ENCODE measurements at regions not wholly inside any gene's neighbourhood (a gene's known extent, or its start where the extent isn't known, plus 50 kb on each side); places are given as distances from the start of the nearest gene placed in this dataset.

DNA sequence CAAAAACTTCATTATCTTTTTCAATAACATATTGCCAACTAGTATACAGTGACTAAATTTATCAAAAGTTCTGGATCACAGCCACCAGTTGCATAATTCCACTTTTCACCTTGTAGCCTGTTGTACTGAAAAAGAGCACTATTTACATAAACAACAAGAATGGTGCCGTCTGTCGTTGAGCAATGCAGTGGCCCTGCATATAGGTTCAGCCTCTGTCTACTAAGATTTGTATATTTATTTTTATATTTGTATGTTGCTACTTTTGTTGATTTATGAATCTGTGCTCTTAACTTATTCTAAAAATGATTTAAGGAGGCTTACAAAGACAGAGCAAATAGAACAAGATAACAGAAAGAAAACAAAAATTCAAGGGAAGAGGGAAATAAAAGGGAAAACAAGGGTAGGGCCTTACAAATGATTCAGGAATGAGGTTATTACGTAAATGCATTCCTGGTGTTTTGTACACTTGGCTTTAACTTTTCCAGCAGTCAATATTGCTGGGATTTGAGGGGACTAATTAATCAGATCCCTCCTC, 257.6 kb upstream of the STT3B start:
- no peak overlapping the region for H3K4me3 ChIP-seq (ENCODE audit: low read depth, low read length)
- TF ChIP-seq, protein P1, sequence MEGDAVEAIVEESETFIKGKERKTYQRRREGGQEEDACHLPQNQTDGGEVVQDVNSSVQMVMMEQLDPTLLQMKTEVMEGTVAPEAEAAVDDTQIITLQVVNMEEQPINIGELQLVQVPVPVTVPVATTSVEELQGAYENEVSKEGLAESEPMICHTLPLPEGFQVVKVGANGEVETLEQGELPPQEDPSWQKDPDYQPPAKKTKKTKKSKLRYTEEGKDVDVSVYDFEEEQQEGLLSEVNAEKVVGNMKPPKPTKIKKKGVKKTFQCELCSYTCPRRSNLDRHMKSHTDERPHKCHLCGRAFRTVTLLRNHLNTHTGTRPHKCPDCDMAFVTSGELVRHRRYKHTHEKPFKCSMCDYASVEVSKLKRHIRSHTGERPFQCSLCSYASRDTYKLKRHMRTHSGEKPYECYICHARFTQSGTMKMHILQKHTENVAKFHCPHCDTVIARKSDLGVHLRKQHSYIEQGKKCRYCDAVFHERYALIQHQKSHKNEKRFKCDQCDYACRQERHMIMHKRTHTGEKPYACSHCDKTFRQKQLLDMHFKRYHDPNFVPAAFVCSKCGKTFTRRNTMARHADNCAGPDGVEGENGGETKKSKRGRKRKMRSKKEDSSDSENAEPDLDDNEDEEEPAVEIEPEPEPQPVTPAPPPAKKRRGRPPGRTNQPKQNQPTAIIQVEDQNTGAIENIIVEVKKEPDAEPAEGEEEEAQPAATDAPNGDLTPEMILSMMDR (IDR thresholded peaks at IDR 0.05; ENCODE audit: low read depth, low read length, missing control alignments), result no peak
- DNase-seq (ENCODE audit: low read depth), result no peak

GRCh38 chr3:31275583-31275982, 257.1 kb upstream of the STT3B start:
- no peak overlapping the region for H3K4me3 ChIP-seq (ENCODE audit: low read depth, low read length)
- no peak for DNase-seq (ENCODE audit: low read depth)

DNA sequence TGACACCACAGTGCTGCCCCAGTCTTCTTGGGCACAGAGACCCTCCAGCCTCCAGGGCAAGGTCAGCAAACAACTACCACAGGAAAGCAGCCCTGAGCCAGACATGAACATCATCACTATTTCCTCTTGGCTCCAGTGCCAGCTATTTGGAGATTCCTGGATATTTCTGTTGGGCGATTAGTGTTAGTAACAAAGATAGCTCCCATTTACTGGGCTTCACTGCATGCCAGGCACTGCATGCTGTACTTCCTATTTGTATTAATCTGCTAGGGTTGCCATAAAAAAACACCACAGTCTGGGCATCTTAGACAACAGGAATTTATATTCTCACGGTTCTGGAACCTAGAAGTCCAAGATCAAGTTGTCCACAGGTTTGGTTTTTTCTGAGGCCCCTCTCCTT, 255.1 kb upstream of the STT3B start:
- no peak overlapping the region for H3K4me3 ChIP-seq (ENCODE audit: low read depth, low read length)
- no peak for DNase-seq (ENCODE audit: low read depth)
- TF ChIP-seq, protein P1 (IDR thresholded peaks at IDR 0.05; ENCODE audit: low read depth, low read length, missing control alignments), result no peak

More at GRCh38 chr3:31275583-31275982, 257.1 kb upstream of the STT3B start:
- TF ChIP-seq, protein P1 (IDR thresholded peaks at IDR 0.05; ENCODE audit: low read depth, low read length, missing control alignments), result no peak

GRCh38 chr3:31278532-31278931, 254.2 kb upstream of the STT3B start:
- DNase-seq (ENCODE audit: low read depth), result no peak
- no peak overlapping the region for H3K4me3 ChIP-seq (ENCODE audit: low read depth, low read length)
- TF ChIP-seq, protein P1 (IDR thresholded peaks at IDR 0.05; ENCODE audit: low read depth, low read length, missing control alignments), result no peak

DNA sequence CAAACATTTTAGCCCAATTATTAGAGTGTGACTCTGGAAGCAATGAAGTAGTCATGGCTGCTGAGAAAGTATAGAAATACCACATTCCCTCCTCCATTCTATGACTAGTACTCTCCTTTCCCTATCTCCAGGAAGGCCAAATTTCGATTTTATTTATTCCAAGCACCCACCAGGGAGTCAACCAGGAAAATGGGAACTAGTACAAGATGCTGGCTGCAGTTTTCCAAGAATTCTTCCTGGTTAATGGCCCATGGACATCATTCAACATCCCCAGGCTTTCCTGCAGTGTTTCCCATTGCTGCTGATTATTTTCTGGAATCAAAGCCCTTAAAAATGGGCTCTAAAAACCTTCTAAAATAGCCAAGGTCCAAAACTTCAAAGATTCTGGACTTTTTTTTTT, 247.9 kb upstream of the STT3B start:
- TF ChIP-seq, protein P1 (IDR thresholded peaks at IDR 0.05; ENCODE audit: low read depth, low read length, missing control alignments), result no peak
- no peak for DNase-seq (ENCODE audit: low read depth)
- no peak overlapping the region for H3K4me3 ChIP-seq (ENCODE audit: low read depth, low read length)

DNA sequence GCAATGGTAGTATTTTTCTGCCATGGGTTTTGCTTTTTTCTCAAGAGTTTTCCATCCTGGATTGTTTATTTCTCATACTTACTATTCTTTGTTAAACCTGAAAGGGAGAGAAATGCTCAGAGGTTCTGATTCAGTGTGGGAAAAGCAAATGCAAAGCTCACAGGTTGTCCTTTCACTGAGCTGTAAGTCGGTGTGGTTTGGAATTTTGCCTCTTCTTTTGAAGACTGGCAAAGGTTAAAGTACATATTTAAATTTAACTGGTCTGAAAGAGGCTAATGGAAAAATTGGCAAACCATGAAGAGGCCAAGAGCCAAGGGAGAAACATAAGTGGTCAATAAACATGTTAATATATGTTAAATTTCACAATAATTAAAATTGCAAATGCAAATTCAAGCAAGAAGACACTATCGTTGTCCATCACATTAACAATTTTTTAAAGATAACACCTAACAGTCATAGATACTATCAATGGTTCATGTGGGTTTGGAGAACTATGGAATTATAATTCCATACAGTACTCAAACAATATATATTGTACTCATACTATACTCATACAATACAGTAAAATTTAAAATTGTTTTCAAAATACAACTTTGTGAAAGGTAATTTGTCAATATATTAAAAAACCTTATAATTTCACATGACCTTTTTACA, 246.8 kb upstream of the STT3B start:
- TF ChIP-seq, protein P1 (IDR thresholded peaks at IDR 0.05; ENCODE audit: low read depth, low read length, missing control alignments), result no peak
- H3K4me3 ChIP-seq (ENCODE audit: low read depth, low read length), result no peak overlapping the region
- no peak for DNase-seq (ENCODE audit: low read depth)

- no peak for DNase-seq (ENCODE audit: low read depth)
- TF ChIP-seq, protein P1 (IDR thresholded peaks at IDR 0.05; ENCODE audit: low read depth, low read length, missing control alignments), result no peak
- no peak overlapping the region for H3K4me3 ChIP-seq (ENCODE audit: low read depth, low read length)
Measured at GRCh38 chr3:31288224-31288623, 244.5 kb upstream of the STT3B start.

All from GM12864 (cell line).